WTC11 (cell line): ENCODE measurements at regions not wholly inside any gene's neighbourhood (a gene's known extent, or its start where the extent isn't known, plus 50 kb on each side); places are given as distances from the start of the nearest gene placed in this dataset.

Experiments
- CREM ChIP-seq: sonication (generic); formaldehyde crosslinking; IDR thresholded peaks from 2 replicates; pipeline ENCODE4 v1.8.1; 2022; ENCODE audit warnings: mild to moderate bottlenecking, missing genetic modification reagents, moderate library complexity
- FOXK1 ChIP-seq: sonication (generic); formaldehyde crosslinking; IDR thresholded peaks from 2 replicates; pipeline ENCODE4 v1.8.0; 2022; ENCODE audit warnings: mild to moderate bottlenecking, moderate library complexity, missing genetic modification reagents
- RORB ChIP-seq: fragments of 250-450 bp; sonication (Bioruptor Pico); IDR thresholded peaks from 2 replicates; pipeline ENCODE4 v1.9.0; 2021; ENCODE audit warnings: mild to moderate bottlenecking
- ZNF121 ChIP-seq: sonication (generic); formaldehyde crosslinking; IDR thresholded peaks from 2 replicates; pipeline ENCODE4 v1.8.0; 2023; ENCODE audit warnings: missing genetic modification reagents
- ZNF219 ChIP-seq: sonication (generic); formaldehyde crosslinking; IDR thresholded peaks from 2 replicates; pipeline ENCODE4 v1.8.0; 2023; ENCODE audit warnings: missing genetic modification reagents, mild to moderate bottlenecking, borderline replicate concordance
- ZNF671 ChIP-seq: fragments of 250-450 bp; sonication (Bioruptor Pico); IDR thresholded peaks from 2 replicates; pipeline ENCODE4 v1.8.0; 2021; ENCODE audit warnings: mild to moderate bottlenecking
- TF ChIP-seq, protein P1 (sequence below): fragments of 200-600 bp; IDR thresholded peaks from 2 replicates; pipeline ENCODE4 v1.8.0; 2022; ENCODE audit warnings: antibody characterized with exemption
- TF ChIP-seq, protein P2 (sequence below): sonication (generic); formaldehyde crosslinking; IDR thresholded peaks from 2 replicates; pipeline ENCODE4 v1.8.1; 2023; ENCODE audit warnings: mild to moderate bottlenecking, missing genetic modification reagents, moderate library complexity
- TF ChIP-seq, protein P3 (sequence below): sonication (generic); formaldehyde crosslinking; IDR thresholded peaks from 2 replicates; pipeline ENCODE4 v1.8.0; 2022; ENCODE audit warnings: mild to moderate bottlenecking, missing genetic modification reagents

DNA sequence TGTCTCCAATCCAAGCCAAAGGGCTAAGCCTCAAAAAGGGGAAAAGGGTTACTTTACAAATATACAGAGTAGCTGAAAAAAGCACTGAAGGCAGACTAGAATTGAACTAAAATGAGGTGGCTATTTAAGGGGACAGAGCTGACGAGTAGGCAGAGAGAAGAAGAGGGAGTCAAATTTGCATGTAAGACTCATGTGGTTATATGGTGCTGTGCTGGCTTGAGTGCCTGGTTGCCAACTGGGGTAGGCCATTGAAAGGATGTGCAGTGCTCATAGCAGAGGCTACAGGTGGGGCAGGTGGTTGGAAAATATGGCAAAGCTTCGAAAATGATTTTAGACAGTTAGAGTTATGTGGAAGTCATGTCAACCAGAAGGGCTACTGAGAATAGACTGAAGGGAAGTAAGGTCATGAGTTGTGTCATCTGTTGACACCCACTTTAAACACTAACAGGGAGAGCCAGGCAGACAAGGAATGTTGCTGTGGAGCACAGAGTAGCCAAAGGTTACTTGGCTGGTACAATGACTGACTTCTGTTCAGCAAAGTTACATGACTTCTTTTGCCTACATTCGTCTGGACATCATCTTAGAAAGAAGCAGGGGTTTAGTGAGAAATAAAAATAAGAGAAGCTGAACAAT, 1210.4 kb downstream of the ADGRL3 start:
- TF ChIP-seq, protein P1, sequence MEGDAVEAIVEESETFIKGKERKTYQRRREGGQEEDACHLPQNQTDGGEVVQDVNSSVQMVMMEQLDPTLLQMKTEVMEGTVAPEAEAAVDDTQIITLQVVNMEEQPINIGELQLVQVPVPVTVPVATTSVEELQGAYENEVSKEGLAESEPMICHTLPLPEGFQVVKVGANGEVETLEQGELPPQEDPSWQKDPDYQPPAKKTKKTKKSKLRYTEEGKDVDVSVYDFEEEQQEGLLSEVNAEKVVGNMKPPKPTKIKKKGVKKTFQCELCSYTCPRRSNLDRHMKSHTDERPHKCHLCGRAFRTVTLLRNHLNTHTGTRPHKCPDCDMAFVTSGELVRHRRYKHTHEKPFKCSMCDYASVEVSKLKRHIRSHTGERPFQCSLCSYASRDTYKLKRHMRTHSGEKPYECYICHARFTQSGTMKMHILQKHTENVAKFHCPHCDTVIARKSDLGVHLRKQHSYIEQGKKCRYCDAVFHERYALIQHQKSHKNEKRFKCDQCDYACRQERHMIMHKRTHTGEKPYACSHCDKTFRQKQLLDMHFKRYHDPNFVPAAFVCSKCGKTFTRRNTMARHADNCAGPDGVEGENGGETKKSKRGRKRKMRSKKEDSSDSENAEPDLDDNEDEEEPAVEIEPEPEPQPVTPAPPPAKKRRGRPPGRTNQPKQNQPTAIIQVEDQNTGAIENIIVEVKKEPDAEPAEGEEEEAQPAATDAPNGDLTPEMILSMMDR: no peak
- TF ChIP-seq RORB (no peak), FOXK1 (no peak), ZNF219 (CRISPR knock-in tag) (no peak), ZNF121 (CRISPR knock-in tag) (no peak), ZNF671 (no peak), CREM (CRISPR knock-in tag) (no peak)
- TF ChIP-seq, protein P2, sequence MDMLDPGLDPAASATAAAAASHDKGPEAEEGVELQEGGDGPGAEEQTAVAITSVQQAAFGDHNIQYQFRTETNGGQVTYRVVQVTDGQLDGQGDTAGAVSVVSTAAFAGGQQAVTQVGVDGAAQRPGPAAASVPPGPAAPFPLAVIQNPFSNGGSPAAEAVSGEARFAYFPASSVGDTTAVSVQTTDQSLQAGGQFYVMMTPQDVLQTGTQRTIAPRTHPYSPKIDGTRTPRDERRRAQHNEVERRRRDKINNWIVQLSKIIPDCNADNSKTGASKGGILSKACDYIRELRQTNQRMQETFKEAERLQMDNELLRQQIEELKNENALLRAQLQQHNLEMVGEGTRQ: no peak
- TF ChIP-seq, protein P3, sequence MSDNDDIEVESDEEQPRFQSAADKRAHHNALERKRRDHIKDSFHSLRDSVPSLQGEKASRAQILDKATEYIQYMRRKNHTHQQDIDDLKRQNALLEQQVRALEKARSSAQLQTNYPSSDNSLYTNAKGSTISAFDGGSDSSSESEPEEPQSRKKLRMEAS (CRISPR knock-in tag): no peak
